DMS 273 (cell line): ENCODE measurements at regions not wholly inside any gene's neighbourhood (a gene's known extent, or its start where the extent isn't known, plus 50 kb on each side); places are given as distances from the start of the nearest gene placed in this dataset.

Source experiments
- DNase-seq: peaks from one replicate; lab custom pipeline; 2025; ENCODE audit not compliant: unreplicated experiment; lab: John Stamatoyannopoulos, UW

DNA sequence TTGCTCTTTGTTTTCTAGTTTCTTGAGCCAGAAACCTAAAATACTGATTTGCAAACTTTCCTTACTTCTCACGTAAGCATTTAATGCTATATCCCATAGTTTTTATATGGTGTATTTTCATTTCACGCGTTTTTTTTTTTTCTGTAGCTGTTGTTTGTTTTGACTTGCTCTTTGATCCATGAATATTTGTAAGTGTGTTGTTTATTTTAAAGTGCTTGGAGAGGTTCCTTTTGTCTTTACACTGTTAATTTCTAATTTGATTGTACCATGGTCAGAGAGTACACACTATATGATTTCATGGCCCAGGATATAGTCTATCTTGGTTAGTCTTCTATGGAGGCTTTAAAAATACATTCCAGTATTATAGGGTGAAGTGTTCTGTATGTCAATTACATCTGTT lies 84.8 kb upstream of the RNF217 start:
- no peak for DNase-seq

DNA sequence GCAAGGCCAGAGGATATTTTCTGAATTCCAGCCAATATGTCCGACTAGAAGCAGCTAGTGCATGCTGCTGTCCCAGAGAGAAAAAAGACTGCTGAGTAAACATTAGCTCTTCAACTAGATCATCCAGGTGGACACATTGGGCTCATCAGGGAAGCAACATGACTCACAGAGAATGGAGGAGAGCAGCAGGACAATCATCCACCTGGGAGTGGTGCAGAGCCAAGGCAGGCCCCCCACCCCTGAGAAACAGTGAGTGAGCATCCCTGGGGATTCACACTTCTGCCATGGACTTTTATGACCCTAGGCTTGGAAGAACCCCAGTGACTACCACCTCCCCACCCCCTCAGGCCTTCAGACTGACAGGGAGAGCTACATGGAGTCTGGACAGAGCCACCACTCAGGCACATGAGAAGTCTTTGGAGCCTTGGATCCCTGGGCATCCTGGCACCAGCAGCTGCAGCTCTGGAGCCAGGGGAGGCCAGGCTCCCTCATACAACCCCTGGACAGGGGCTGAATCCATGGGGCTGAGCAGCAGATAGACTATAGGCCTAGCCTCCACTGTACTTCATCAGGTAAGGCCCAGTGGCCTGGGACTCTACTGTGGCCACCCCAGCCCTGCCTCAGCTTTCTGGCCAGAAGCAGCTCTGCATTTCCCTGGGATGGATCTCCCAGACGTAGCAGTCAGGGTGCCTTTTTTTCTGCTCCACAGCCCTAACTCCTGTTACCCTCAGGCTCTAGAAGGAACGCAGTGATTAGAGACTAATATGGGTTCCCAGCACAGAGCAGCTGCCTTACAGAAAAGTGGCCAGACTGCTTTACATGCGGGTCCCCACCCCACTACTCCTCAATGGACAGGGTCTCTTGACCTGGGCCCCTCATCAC lies 82.9 kb upstream of the RNF217 start:
- no peak for DNase-seq

- no peak for DNase-seq
Measured at GRCh38 chr6:124879992-124880355, 82.3 kb upstream of the RNF217 start.

- DNase-seq = peak; percentile 22
Measured at GRCh38 chr6:124881898-124882578, 80.2 kb upstream of the RNF217 start.

- no peak for DNase-seq
Measured at GRCh38 chr6:124882579-124883393, 79.5 kb upstream of the RNF217 start.

DNA sequence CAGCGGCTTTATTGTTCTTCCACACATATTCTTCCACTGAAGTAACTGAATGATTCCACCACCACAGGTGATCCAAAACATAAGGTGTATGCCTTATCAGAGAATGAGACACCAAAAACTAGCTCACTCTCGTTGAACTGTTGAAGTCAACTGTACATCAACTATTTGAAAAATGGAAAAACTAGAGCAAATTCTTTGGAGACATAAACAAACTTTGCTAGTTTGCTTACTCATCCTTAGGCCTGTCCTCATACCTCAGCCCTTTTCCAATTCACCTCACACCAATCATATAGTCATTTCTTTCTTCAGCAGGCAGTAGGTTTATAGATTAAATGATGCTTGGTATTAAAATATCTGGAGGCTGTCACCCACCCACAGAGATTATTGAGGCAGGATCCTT lies 77.1 kb upstream of the RNF217 start:
- no peak for DNase-seq

DNA sequence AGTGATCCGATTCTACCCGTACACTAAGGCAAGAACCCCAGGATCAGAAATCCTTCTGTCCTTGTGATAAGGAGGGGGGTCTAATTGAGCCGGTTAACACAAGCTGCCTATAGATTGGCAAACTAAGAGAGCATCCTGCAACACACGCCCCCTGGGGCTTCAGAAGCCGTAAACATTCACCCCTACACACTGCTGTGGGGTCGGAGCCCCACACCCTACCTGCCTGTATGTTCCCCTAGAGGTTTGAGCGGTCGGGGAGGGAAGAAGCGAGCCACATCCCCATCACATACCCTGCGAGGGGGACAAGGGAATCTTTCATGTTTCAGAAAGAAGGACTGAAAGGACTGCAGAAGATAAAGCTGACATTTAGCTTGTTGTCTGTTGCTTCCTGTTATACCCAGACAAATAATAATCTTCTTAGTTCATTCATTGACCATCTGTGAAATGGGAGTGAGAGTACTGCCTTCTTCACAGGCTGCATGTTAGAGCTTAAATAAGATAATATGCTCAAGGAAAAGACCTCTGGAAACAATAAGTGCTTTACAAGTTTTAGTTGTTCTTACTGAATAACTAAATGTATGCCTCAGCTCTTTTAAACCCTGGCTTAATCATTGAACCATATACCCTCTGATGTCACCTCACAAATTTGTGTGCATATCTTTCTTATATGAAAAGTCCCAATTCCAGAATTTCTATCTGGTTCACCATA lies 74.2 kb upstream of the RNF217 start:
- no peak for DNase-seq

DNA sequence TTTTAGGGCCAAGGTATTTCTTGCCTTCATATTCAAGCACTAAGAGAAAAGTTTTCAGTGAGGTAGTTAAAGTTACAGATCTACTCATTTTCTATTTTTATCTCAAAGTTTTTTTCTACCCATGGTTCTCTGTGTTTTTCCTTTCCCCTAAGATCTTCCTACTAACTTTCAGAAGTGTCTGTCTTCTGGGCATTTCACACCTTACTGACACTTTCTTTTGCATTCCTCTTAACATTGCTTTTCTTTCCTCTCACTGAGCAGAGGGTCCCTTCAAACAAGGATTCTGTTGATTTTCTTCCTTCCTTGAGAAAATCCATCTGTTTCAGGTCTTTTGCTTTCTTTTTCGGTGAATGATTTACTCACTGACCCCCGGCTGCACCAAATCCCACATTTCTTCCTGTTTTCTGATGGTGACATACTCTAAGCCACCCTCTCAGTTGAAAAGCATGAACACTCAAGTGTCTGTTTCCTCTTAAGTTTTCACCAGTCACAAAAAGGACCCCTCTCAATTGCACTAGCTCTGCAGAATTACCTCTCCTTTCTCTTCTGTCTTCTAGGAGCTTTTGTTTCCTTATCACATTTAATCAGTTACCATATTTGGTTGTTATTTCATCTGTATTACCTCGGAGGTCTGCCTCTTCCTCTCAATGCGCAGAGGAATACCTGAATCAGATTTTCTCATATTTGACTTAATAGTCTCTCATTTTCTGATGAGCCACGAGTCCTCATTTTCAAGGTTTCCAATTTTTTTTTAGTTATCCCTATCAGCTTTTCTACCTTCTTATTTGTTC lies 73.5 kb upstream of the RNF217 start:
- no peak for DNase-seq

GRCh38 chr6:124901084-124901483 lies 61.2 kb upstream of the RNF217 start:
- DNase-seq = no peak

DNA sequence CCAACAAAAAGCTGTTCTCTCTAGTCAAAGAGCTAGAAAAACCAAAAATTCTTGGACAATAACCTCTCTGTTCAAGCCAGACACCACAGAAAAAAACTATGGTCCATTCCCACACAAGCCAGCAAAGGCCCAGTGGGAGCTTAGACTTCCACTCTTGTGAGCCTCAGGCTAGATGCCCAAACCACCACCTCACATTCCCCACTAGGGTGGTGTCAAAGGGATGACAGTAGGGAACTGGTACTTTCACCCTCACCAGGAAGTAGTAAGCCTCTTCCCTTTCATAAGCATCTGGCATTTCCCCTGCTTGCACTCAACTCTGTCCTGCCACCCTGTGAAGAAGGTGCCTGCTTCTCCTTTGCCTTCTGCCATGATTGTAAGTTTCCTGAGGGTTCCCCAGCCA lies 58.4 kb upstream of the RNF217 start:
- DNase-seq = no peak

DNA sequence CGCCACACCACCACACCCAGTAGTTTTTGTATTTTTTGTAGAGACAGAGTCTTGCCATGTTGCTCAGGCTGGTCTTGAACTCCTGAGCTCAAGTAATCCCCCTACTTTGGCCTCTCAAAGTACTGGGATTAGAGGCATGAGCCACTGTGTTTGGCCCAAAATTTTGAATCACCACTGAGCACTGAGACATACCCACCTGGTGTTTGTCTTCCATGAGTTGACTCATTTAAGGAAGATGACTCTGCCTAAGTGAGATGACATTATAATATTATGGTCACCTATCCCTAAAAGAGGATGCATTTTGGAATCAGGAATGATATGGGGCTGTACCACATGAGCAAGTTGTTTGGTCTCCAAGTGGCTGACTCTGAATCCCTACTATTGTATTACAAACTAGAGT lies 54.6 kb upstream of the RNF217 start:
- DNase-seq = no peak
